Neural progenitor cell (in vitro differentiated cells): ENCODE measurements at regions not wholly inside any gene's neighbourhood (a gene's known extent, or its start where the extent isn't known, plus 50 kb on each side); places are given as distances from the start of the nearest gene placed in this dataset.

Source experiments
- DNase-seq: peaks from one replicate; pipeline ENCODE4 v3.0.0-alpha.2; 2016; ENCODE audit warnings: low spot score
- H2AFZ ChIP-seq: fragments of 200-600 bp; sonication (generic); replicated peaks from 2 replicates; pipeline ENCODE4 v1.6.1; 2016; ENCODE audit warnings: antibody characterized with exemption
- H3F3A ChIP-seq: fragments of 200-600 bp; sonication (generic); 2 replicates; pipeline ENCODE4 v1.6.1; 2016; ENCODE audit warnings: antibody characterized with exemption, low read depth
- H3K27ac ChIP-seq: fragments of 200-600 bp; sonication (generic); 2 replicates; pipeline ENCODE4 v1.5.1; 2016; ENCODE audit warnings: mild to moderate bottlenecking
- H3K27me3 ChIP-seq: fragments of 200-600 bp; sonication (generic); 2 replicates; pipeline ENCODE4 v1.6.1; 2016; ENCODE audit warnings: mild to moderate bottlenecking, moderate library complexity
- H3K36me3 ChIP-seq: fragments of 200-600 bp; sonication (generic); 2 replicates; pipeline ENCODE4 v1.5.1; 2016
- H3K4me1 ChIP-seq: fragments of 200-600 bp; sonication (generic); 2 replicates; pipeline ENCODE4 v1.6.1; 2016; ENCODE audit warnings: mixed run types
- H3K4me2 ChIP-seq: fragments of 200-600 bp; sonication (generic); 2 replicates; pipeline ENCODE4 v1.6.1; 2016
- H3K4me3 ChIP-seq: fragments of 200-600 bp; sonication (generic); 2 replicates; pipeline ENCODE4 v1.5.1; 2016
- H3K79me2 ChIP-seq: fragments of 200-600 bp; sonication (generic); 2 replicates; pipeline ENCODE4 v1.6.1; 2016; ENCODE audit warnings: low read depth
- H3K9ac ChIP-seq: fragments of 200-600 bp; sonication (generic); 2 replicates; pipeline ENCODE4 v1.6.1; 2016
- H3K9me3 ChIP-seq: fragments of 200-600 bp; sonication (generic); 2 replicates; pipeline ENCODE4 v1.5.1; 2016; ENCODE audit warnings: low read depth
- H4K20me1 ChIP-seq: fragments of 200-600 bp; sonication (generic); 2 replicates; pipeline ENCODE4 v1.6.1; 2016; ENCODE audit warnings: low read depth
- H3K27ac Mint-ChIP-seq: 3 replicates; pipeline ENCODE4 v1.8.0; 2021; ENCODE audit warnings: mixed read lengths
- H3K27me3 Mint-ChIP-seq: 2 replicates; pipeline ENCODE4 v1.8.0; 2022; ENCODE audit warnings: low read depth, mild to moderate bottlenecking, inconsistent platforms, moderate library complexity, mixed read lengths; ENCODE audit not compliant: insufficient read depth
- H3K36me3 Mint-ChIP-seq: 3 replicates; pipeline ENCODE4 v1.8.0; 2021; ENCODE audit warnings: mixed read lengths
- H3K4me1 Mint-ChIP-seq: 3 replicates; pipeline ENCODE4 v1.8.0; 2021; ENCODE audit warnings: mixed read lengths
- H3K4me3 Mint-ChIP-seq: 3 replicates; pipeline ENCODE4 v1.8.0; 2021; ENCODE audit warnings: mild to moderate bottlenecking, moderate library complexity, mixed read lengths
- H3K9me3 Mint-ChIP-seq: 3 replicates; pipeline ENCODE4 v1.8.0; 2020; ENCODE audit warnings: mixed read lengths
- EZH2 ChIP-seq: fragments of 200-600 bp; sonication (generic); IDR thresholded peaks from 2 replicates; pipeline ENCODE4 v1.6.1; 2017; ENCODE audit warnings: antibody characterized with exemption, mild to moderate bottlenecking, moderate library complexity
- EZH2phosphoT487 ChIP-seq: fragments of 200-600 bp; sonication (generic); IDR thresholded peaks from 2 replicates; pipeline ENCODE4 v1.6.1; 2017; ENCODE audit warnings: antibody characterized with exemption
- TF ChIP-seq, protein P1 (sequence below): fragments of 200-600 bp; sonication (generic); IDR thresholded peaks from 2 replicates; pipeline ENCODE4 v1.5.1; 2017; ENCODE audit warnings: antibody characterized with exemption, mild to moderate bottlenecking

DNA sequence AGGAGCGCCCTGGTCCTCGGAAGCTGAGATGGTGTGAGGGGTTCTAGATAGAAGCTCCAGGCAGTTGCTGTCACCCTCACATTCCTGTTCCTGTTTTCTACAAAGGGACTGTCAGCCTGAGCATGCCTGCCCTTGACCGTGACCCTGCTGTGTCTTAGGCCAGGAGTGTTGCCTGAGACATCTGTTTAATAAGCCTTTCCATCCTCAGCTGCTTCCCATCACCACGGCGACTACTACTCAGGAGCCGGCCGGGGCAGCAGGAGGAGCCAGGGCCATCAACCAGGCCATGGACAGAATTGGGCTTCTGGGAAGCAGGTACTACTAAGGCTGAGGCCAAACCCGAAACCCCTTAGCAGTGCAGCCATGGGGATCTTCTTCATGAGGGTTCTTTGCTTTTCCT is 151.4 kb downstream of the KATNIP start:
- Histone ChIP-seq H3K27me3 (no peaks in the 10 kb centered on the region), H3K27ac (no peak overlapping the region), H4K20me1 (peaks cover 6% of the 10 kb centered on the region), H3K4me2 (no peak overlapping the region), H3K4me3 (no peak overlapping the region), H3K9ac (no peak overlapping the region), H2AFZ (no peak overlapping the region), H3K9me3 (no peaks in the 10 kb centered on the region), H3K4me1 (peaks cover 4% of the 10 kb centered on the region), H3K79me2 (no peaks in the 10 kb centered on the region), H3F3A (no peaks in the 10 kb centered on the region), H3K36me3 (no peaks in the 10 kb centered on the region)
- Mint-ChIP-seq H3K36me3 (peaks cover 7% of the 10 kb centered on the region), H3K4me3 (no peak overlapping the region), H3K27ac (no peak overlapping the region), H3K27me3 (no peaks in the 10 kb centered on the region), H3K9me3 (no peaks in the 10 kb centered on the region), H3K4me1 (peaks cover 56% of the 10 kb centered on the region)
- no peak for DNase-seq
- no peak for TF ChIP-seq EZH2
- no peak for TF ChIP-seq EZH2phosphoT487
- TF ChIP-seq, protein P1, sequence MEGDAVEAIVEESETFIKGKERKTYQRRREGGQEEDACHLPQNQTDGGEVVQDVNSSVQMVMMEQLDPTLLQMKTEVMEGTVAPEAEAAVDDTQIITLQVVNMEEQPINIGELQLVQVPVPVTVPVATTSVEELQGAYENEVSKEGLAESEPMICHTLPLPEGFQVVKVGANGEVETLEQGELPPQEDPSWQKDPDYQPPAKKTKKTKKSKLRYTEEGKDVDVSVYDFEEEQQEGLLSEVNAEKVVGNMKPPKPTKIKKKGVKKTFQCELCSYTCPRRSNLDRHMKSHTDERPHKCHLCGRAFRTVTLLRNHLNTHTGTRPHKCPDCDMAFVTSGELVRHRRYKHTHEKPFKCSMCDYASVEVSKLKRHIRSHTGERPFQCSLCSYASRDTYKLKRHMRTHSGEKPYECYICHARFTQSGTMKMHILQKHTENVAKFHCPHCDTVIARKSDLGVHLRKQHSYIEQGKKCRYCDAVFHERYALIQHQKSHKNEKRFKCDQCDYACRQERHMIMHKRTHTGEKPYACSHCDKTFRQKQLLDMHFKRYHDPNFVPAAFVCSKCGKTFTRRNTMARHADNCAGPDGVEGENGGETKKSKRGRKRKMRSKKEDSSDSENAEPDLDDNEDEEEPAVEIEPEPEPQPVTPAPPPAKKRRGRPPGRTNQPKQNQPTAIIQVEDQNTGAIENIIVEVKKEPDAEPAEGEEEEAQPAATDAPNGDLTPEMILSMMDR: no peak

DNA sequence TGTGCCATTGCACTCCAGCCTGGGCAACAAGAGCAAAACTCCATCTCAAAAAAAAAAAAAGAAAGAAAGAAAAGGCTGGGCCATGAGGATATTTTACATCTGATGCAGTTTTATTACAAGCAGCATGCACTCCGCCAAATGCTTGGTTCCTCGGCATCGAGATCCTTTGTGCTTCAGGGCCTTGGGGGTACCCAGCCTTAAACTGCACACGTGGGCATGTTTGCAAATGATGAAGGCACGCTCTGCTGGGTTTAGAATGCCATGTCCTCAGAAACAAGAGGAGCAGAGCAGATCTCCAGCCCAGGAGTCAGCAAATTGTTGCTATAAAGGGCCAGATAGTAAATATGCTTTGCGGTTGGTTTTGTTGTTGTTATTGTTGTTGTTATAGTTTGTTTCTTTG is 153.2 kb downstream of the KATNIP start:
- Mint-ChIP-seq H3K4me3 (no peak overlapping the region), H3K36me3 (peaks cover 6% of the 10 kb centered on the region), H3K27me3 (peaks cover 2% of the 10 kb centered on the region), H3K9me3 (no peaks in the 10 kb centered on the region), H3K27ac (no peak overlapping the region), H3K4me1 (peaks cover 65% of the 10 kb centered on the region)
- no peak for DNase-seq
- H3K9me3 ChIP-seq: no peaks in the 10 kb centered on the region
- H3K9ac ChIP-seq: no peak overlapping the region
- TF ChIP-seq, protein P1: no peak
- TF ChIP-seq EZH2: no peak
- no peak for TF ChIP-seq EZH2phosphoT487
- peaks cover under 1% of the 10 kb centered on the region for H3K4me1 ChIP-seq
- H4K20me1 ChIP-seq: peaks cover 6% of the 10 kb centered on the region
- H3F3A ChIP-seq: no peaks in the 10 kb centered on the region
- no peak overlapping the region for H3K27ac ChIP-seq
- H3K79me2 ChIP-seq: no peaks in the 10 kb centered on the region
- no peaks in the 10 kb centered on the region for H3K27me3 ChIP-seq
- H3K36me3 ChIP-seq: no peaks in the 10 kb centered on the region
- H2AFZ ChIP-seq: no peak overlapping the region
- no peak overlapping the region for H3K4me2 ChIP-seq
- no peak overlapping the region for H3K4me3 ChIP-seq

DNA sequence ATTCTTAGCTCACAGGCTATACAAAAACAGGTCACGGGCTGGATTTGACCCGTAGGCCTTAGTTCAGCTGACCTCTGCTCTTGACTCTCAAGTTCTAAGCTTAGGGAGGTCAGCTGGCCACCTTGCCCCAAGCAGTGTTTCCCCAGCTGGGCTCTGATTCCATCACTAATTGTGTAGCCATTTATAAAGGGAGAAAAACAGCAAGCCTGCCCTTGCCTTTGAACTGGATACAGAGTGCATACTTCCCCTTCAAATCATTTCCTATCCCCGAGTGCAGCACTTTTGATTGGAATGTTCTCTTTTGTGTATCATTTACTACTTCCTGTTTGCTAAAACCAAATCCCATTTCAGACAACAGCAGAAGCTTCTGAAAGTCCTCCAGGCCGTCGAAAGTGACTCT is 153.6 kb downstream of the KATNIP start:
- no peak overlapping the region for H3K4me2 ChIP-seq
- H3K9me3 ChIP-seq: no peaks in the 10 kb centered on the region
- H3K27ac ChIP-seq: no peak overlapping the region
- H3K9ac ChIP-seq: no peak overlapping the region
- no peaks in the 10 kb centered on the region for H3K79me2 ChIP-seq
- no peaks in the 10 kb centered on the region for H3F3A ChIP-seq
- TF ChIP-seq EZH2 (no peak), EZH2phosphoT487 (no peak)
- TF ChIP-seq, protein P1: no peak
- H3K9me3 Mint-ChIP-seq: no peaks in the 10 kb centered on the region
- no peaks in the 10 kb centered on the region for H3K36me3 ChIP-seq
- no peak overlapping the region for H2AFZ ChIP-seq
- no peak for DNase-seq
- H3K4me3 ChIP-seq: no peak overlapping the region
- no peak overlapping the region for H3K27ac Mint-ChIP-seq
- peaks cover 2% of the 10 kb centered on the region for H3K27me3 Mint-ChIP-seq
- peaks cover 10% of the 10 kb centered on the region for H3K36me3 Mint-ChIP-seq
- peaks cover 65% of the 10 kb centered on the region for H3K4me1 Mint-ChIP-seq
- no peak overlapping the region for H3K4me3 Mint-ChIP-seq
- peaks cover 3% of the 10 kb centered on the region for H4K20me1 ChIP-seq
- no peaks in the 10 kb centered on the region for H3K4me1 ChIP-seq
- H3K27me3 ChIP-seq: no peaks in the 10 kb centered on the region
